PC-3 (cell line): ENCODE measurements at regions not wholly inside any gene's neighbourhood (a gene's known extent, or its start where the extent isn't known, plus 50 kb on each side); places are given as distances from the start of the nearest gene placed in this dataset.

Experiments
- ATAC-seq: fragments of 200-7000 bp; cut with Tn5 transposase; 2 replicates; pipeline ENCODE4 v1.9.1; 2020; ENCODE audit warnings: mild to moderate bottlenecking, moderate library complexity
- BruUV-seq: library from RNA; stranded (reverse); fragments of 400-500 nt; replicated peaks from 2 replicates; lab custom pipeline; 2021; lab: Mats Ljungman, UMichigan
- CTCF ChIA-PET: fragments of 300-600 bp; sonication (Branson Sonifier 250); formaldehyde crosslinking; loops from one replicate; lab custom pipeline; 2022; ENCODE audit warnings: antibody characterized with exemption; lab: Charles Lee
- POLR2A ChIA-PET: fragments of 300-600 bp; sonication (Branson Sonifier 250); formaldehyde crosslinking; loops from one replicate; lab custom pipeline; 2022; ENCODE audit warnings: antibody characterized with exemption; ENCODE audit not compliant: unreplicated experiment; lab: Charles Lee
- DNase-seq: peaks from one replicate; pipeline ENCODE4 v3.0.0-alpha.2; 2015
- H2AFZ ChIP-seq: fragments of 300-600 bp; sonication (generic); 2 replicates; pipeline ENCODE4 v1.6.0; 2016; ENCODE audit warnings: antibody characterized with exemption, low read length
- H3F3A ChIP-seq: fragments of 300-600 bp; sonication (generic); one replicate; pipeline ENCODE4 v1.6.0; 2017; ENCODE audit warnings: antibody characterized with exemption, low read length, control low read depth, mild to moderate bottlenecking; ENCODE audit not compliant: unreplicated experiment
- H3K27ac ChIP-seq: fragments of 300-600 bp; sonication (generic); 2 replicates; pipeline ENCODE4 v1.5.1; 2016; ENCODE audit warnings: mild to moderate bottlenecking, low read length
- H3K27me3 ChIP-seq: fragments of 300-600 bp; sonication (generic); 2 replicates; pipeline ENCODE4 v1.6.1; 2016; ENCODE audit warnings: low read length, mixed read lengths
- H3K36me3 ChIP-seq: fragments of 300-600 bp; sonication (generic); 2 replicates; pipeline ENCODE4 v1.6.1; 2016; ENCODE audit warnings: low read depth, mixed run types, low read length, mixed read lengths
- H3K4me1 ChIP-seq: fragments of 300-600 bp; sonication (generic); 2 replicates; pipeline ENCODE4 v1.5.1; 2016; ENCODE audit warnings: low read length; ENCODE audit not compliant: insufficient read depth
- H3K4me2 ChIP-seq: fragments of 300-600 bp; sonication (generic); 2 replicates; pipeline ENCODE4 v1.6.0; 2016; ENCODE audit warnings: low read length
- H3K4me3 ChIP-seq: fragments of 300-600 bp; sonication (generic); 2 replicates; pipeline ENCODE4 v1.5.1; 2016; ENCODE audit warnings: mild to moderate bottlenecking, low read length, mixed read lengths
- H3K79me2 ChIP-seq: fragments of 300-600 bp; sonication (generic); 2 replicates; pipeline ENCODE4 v1.6.1; 2017; ENCODE audit warnings: low read length, mixed read lengths
- H3K9ac ChIP-seq: fragments of 300-600 bp; sonication (generic); 2 replicates; pipeline ENCODE4 v1.6.0; 2016; ENCODE audit warnings: mild to moderate bottlenecking, low read length
- H3K9me2 ChIP-seq: fragments of 300-600 bp; sonication (generic); replicated peaks from 2 replicates; pipeline ENCODE4 v1.6.1; 2016; ENCODE audit warnings: mixed run types, low read length, mixed read lengths
- H3K9me3 ChIP-seq: fragments of 300-600 bp; sonication (generic); 2 replicates; pipeline ENCODE4 v1.6.1; 2016; ENCODE audit warnings: low read length, mixed read lengths
- H4K20me1 ChIP-seq: fragments of 300-600 bp; sonication (generic); 2 replicates; pipeline ENCODE4 v1.6.1; 2016; ENCODE audit warnings: low read length, mixed read lengths
- CTCF ChIP-seq: fragments of 300-600 bp; sonication (generic); conservative IDR thresholded peaks from 2 replicates; pipeline ENCODE4 v1.5.1; 2017; ENCODE audit warnings: antibody characterized with exemption, low read depth, mild to moderate bottlenecking, low read length
- EZH2 ChIP-seq: fragments of 300-600 bp; sonication (generic); IDR thresholded peaks from one replicate; pipeline ENCODE4 v1.6.1; 2017; ENCODE audit warnings: antibody characterized with exemption, mild to moderate bottlenecking, low read length; ENCODE audit not compliant: unreplicated experiment
- EZH2phosphoT487 ChIP-seq: fragments of 300-600 bp; sonication (generic); IDR thresholded peaks from 2 replicates; pipeline ENCODE4 v1.6.1; 2018; ENCODE audit warnings: mild to moderate bottlenecking, antibody characterized with exemption, low read length, borderline replicate concordance
- intact Hi-C: fragments of 100-400 bp; cut with micrococcal nuclease; formaldehyde crosslinking; loops from 2 replicates; pipeline ENCODE4 v1.9.0; 2023

DNA sequence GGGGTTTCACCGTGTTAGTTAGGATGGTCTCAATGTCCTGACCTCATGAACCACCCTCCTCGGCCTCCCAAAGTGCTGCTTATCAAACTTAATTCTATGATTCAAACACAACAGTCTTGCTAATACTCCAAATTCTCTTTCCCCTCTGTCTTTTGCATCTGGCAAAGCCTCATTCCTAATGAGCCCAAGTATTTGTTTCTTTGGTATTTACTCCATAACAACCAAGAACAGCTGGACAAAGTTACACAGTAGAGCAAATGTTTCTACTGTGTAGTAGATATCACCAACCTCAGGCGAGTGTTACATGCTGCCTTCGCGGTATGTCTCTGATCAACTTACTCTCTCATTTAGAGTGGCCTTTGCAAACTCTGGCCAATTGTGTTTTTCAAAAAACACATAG, 195.8 kb upstream of the KCNN2 start:
- no peaks in the 10 kb centered on the region for H3K9me3 ChIP-seq
- no peaks in the 10 kb centered on the region for H3K36me3 ChIP-seq
- no peak overlapping the region for H3K4me2 ChIP-seq
- no peak overlapping the region for H3K4me3 ChIP-seq
- H3F3A ChIP-seq, result no peaks in the 10 kb centered on the region
- no peaks in the 10 kb centered on the region for H3K9me2 ChIP-seq
- H3K27me3 ChIP-seq, result no peaks in the 10 kb centered on the region; the same call in 1 of the 2 replicates
- POLR2A ChIA-PET, result no interaction called here
- H3K27ac ChIP-seq, result no peak overlapping the region
- no peak for DNase-seq
- CTCF ChIA-PET, result no interaction called here
- no peak overlapping the region for H3K9ac ChIP-seq
- no TSS peak for BruUV-seq
- intact Hi-C loops, result no loop called here
- H4K20me1 ChIP-seq, result no peaks in the 10 kb centered on the region
- H2AFZ ChIP-seq, result no peak overlapping the region
- ATAC-seq, result no peak
- no peaks in the 10 kb centered on the region for H3K4me1 ChIP-seq
- no peaks in the 10 kb centered on the region for H3K79me2 ChIP-seq
- TF ChIP-seq EZH2phosphoT487 (no peak), EZH2 (no peak), CTCF (no peak)

GRCh38 chr5:114174131-114174530, 187.7 kb upstream of the KCNN2 start:
- CTCF ChIA-PET, result no interaction called here
- Histone ChIP-seq H3K4me3 (no peak overlapping the region), H3K9me2 (no peaks in the 10 kb centered on the region), H3K27ac (no peak overlapping the region), H3K79me2 (no peaks in the 10 kb centered on the region), H3K36me3 (no peaks in the 10 kb centered on the region), H3K9me3 (peaks cover 6% of the 10 kb centered on the region; the same call in 1 of the 2 replicates), H3K4me2 (no peak overlapping the region), H3F3A (no peaks in the 10 kb centered on the region), H3K9ac (no peak overlapping the region), H2AFZ (no peak overlapping the region), H4K20me1 (no peaks in the 10 kb centered on the region), H3K27me3 (no peaks in the 10 kb centered on the region), H3K4me1 (no peaks in the 10 kb centered on the region)
- peak; percentile 32 for DNase-seq
- no TSS peak for BruUV-seq
- POLR2A ChIA-PET, result no interaction called here
- no peak for ATAC-seq
- intact Hi-C loops, result no loop called here
- TF ChIP-seq CTCF (no peak), EZH2phosphoT487 (no peak), EZH2 (no peak)

GRCh38 chr5:114174837-114175236, 187.0 kb upstream of the KCNN2 start:
- ATAC-seq, result no peak
- H4K20me1 ChIP-seq, result no peaks in the 10 kb centered on the region
- H3K4me3 ChIP-seq, result no peak overlapping the region
- ChIA-PET POLR2A (no interaction called here), CTCF (no interaction called here)
- no peak overlapping the region for H3K4me2 ChIP-seq
- H3K27ac ChIP-seq, result no peak overlapping the region
- no peak for TF ChIP-seq CTCF
- no peak for TF ChIP-seq EZH2phosphoT487
- TF ChIP-seq EZH2, result no peak
- no TSS peak for BruUV-seq
- H3K79me2 ChIP-seq, result no peaks in the 10 kb centered on the region
- no peaks in the 10 kb centered on the region for H3K9me2 ChIP-seq
- H3F3A ChIP-seq, result no peaks in the 10 kb centered on the region
- no peak overlapping the region for H2AFZ ChIP-seq
- no peaks in the 10 kb centered on the region for H3K4me1 ChIP-seq
- H3K27me3 ChIP-seq, result no peaks in the 10 kb centered on the region
- intact Hi-C loops, result no loop called here
- no peak overlapping the region for H3K9ac ChIP-seq
- H3K36me3 ChIP-seq, result no peaks in the 10 kb centered on the region
- H3K9me3 ChIP-seq, result peaks cover 6% of the 10 kb centered on the region; the same call in 1 of the 2 replicates
- no peak for DNase-seq
